ENCODE measurements at regions not wholly inside any gene's neighbourhood (a gene's known extent, or its start where the extent isn't known, plus 50 kb on each side); places are given as distances from the start of the nearest gene placed in this dataset.

GRCh38 chrX:69083361-69083760 lies 81.9 kb downstream of the PJA1 start:
- DNase-seq, result no peak

- DNase-seq, result no peak
These were observed 82.5 kb downstream of the PJA1 start for GRCh38 chrX:69082753-69083150.

- no peak for DNase-seq
These were observed 83.0 kb downstream of the PJA1 start for GRCh38 chrX:69082055-69082752.

- DNase-seq, result no peak
These were observed 84.3 kb downstream of the PJA1 start for GRCh38 chrX:69080855-69081465.

- DNase-seq, result no peak
These were observed 86.0 kb downstream of the PJA1 start for GRCh38 chrX:69079268-69079667.

- no peak for DNase-seq
These were observed 87.3 kb downstream of the PJA1 start for GRCh38 chrX:69077895-69078455.

- no peak for DNase-seq
These were observed 89.2 kb downstream of the PJA1 start for GRCh38 chrX:69076088-69076487.

- DNase-seq, result no peak
These were observed 90.5 kb downstream of the PJA1 start for GRCh38 chrX:69074726-69075125.

GRCh38 chrX:69073721-69074120 lies 91.5 kb downstream of the PJA1 start:
- DNase-seq, result no peak

GRCh38 chrX:69073241-69073640 lies 92.0 kb downstream of the PJA1 start:
- DNase-seq, result no peak

- DNase-seq, result no peak
These were observed 92.7 kb downstream of the PJA1 start for GRCh38 chrX:69072486-69073006.

- no peak for DNase-seq
These were observed 94.2 kb downstream of the PJA1 start for GRCh38 chrX:69070949-69071650.

GRCh38 chrX:69069876-69070275 lies 95.4 kb downstream of the PJA1 start:
- no peak for DNase-seq

GRCh38 chrX:69069086-69069445 lies 96.2 kb downstream of the PJA1 start:
- DNase-seq, result no peak

- DNase-seq, result no peak
These were observed 96.8 kb downstream of the PJA1 start for GRCh38 chrX:69068301-69069085.

- DNase-seq, result no peak
These were observed 97.4 kb downstream of the PJA1 start for GRCh38 chrX:69067841-69068240.

- DNase-seq, result no peak
These were observed 98.2 kb downstream of the PJA1 start for GRCh38 chrX:69066966-69067525.

GRCh38 chrX:69066021-69066757 lies 99.1 kb downstream of the PJA1 start:
- no peak for DNase-seq

- DNase-seq, result no peak
These were observed 99.8 kb downstream of the PJA1 start for GRCh38 chrX:69065451-69065850.

- DNase-seq, result no peak
These were observed 101.8 kb downstream of the PJA1 start for GRCh38 chrX:69063486-69063885.

GRCh38 chrX:69062493-69062892 lies 102.8 kb downstream of the PJA1 start:
- no peak for DNase-seq
